Activated T-cell treated with anti-CD3 and anti-CD28 coated beads for 48 hours (primary cell): ENCODE measurements at regions not wholly inside any gene's neighbourhood (a gene's known extent, or its start where the extent isn't known, plus 50 kb on each side); places are given as distances from the start of the nearest gene placed in this dataset.

Experiments
- DNase-seq: peaks from one replicate; pipeline ENCODE4 v3.0.0-alpha.2; 2020; ENCODE audit warnings: low read depth

- no peak for DNase-seq
Measured at GRCh38 chr21:15319727-15320126, 254.9 kb upstream of the NRIP1 start.

DNA sequence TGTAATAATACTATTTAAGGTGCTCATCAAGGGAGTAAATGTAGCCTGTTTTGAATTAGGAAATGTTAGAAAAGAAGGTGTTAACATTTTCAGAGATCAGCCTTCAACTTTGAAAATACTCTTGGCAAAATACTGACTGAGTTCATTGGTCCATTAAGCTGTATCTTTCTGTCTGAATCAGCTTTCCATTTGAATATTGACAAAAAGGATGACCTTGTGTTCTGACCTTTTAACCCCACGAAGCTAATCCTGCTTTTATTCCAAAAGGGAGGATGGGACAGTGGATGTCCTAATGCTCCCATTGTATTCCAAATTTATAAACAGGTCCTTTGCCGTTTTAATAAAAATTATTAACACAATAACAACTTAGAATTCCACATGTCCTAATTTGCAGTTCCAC lies 259.7 kb upstream of the NRIP1 start:
- no peak for DNase-seq

GRCh38 chr21:15326032-15326867 lies 261.4 kb upstream of the NRIP1 start:
- no peak for DNase-seq

DNA sequence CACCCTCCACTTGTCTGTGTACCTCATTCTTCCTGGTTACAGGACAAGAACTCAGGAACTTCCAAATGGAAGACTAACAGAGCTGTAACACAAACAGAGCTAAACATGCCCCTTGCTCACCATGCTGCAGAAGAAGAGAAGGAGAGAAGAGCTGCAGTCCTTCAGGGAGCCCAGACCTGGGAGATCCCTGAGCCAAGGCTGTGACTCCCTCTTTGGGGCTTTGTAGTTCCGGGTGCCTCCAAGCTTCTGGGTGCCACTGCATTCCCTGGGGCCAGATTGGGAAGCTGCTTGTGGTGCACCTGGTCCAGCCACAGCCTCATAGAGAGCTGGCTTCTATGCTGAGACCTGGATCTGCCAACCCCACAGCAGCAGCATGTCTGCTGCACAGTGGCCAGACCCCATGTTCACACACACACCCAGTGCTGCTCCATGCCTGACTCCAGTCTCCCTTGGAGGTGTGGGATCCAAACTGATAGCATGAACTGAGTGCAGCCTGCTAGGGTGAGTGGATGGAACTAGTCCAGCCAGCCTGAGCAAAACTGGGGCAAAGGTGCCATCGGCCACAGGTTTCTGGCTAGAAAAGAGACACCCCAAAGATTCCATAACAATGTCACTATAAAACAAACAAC lies 263.0 kb upstream of the NRIP1 start:
- no peak for DNase-seq

DNA sequence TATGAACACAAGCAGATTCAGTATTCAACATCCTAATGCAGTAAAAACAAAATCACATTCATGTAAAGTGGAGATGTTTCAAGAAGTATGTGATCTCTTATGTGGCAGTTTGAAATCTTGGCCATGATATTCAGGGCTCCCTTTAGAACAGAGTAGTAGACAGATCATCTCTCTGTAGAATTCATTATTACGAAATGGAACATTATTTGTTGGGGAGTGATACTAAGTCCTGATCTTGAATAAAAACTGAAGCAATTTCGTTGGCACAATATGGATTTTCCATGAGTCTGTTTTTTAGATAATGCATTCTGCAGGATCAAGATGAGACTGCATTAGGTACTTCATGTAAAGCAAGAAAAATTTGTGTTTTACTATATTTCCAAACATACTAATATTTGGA lies 264.4 kb upstream of the NRIP1 start:
- DNase-seq, result no peak

DNA sequence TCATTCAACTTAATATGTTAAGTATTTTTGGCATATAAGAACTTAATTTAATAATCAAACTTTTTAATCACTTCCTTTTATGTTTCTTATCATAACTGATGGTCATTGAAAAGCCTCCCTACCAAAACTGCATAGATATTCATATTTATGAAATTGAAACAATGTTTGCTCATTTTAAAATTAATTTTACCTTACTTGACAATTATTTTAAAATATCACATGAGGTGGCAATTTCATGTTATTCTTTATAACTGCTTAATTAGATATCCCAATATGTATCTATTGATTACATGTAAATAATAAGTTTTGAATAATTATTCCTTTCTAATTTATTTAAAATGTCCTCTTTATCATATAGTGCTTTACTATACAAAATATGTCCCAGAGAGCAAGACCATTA lies 266.1 kb upstream of the NRIP1 start:
- no peak for DNase-seq

GRCh38 chr21:15332572-15332971 lies 267.8 kb upstream of the NRIP1 start:
- no peak for DNase-seq

DNA sequence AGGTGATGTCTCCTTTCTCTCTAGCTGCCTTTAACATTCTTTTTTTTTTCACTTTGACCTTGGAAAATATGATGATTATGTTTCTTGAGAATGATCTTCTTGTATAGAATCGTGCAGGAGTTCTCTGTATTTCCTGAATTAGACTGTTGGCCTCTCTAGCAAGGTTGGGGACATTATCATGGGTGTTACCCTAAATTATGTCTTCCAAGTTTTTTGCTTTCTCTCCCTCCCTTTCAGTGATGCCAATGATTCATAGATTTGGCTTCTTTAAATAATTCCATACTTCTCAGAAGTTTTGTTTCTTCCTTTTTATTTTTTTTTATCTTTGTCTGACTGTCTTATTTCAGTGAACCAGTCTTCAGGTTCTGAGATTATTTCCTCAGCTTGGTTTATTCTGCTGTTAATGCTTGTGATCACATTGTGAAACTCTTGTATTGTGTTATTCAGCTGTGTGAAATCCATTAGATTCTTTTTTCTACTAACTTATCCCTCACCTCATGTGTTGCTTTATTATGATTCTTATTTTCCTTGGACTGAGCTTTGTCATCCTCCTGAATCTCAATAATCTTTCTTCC lies 268.4 kb upstream of the NRIP1 start:
- no peak for DNase-seq

DNA sequence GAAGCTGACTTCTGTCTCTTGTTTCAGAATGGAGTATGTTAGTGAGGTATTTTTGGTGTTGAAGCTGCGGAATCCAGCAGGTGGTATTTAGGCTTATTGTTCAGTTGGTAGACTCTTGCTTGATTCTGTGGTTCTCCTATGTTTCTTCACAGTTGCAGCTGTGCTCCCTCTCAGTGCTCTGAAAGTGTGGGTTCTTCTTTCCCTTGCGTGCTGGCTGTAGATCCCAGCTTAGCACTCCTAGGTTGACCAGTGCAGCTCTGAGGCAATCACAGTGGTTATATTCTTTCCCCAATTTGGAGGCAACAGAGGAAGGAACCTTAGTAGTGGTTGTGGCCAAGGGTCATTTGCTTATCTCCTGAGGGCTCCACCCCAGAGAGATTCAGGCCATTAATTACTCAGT lies 269.2 kb upstream of the NRIP1 start:
- DNase-seq, result no peak

DNA sequence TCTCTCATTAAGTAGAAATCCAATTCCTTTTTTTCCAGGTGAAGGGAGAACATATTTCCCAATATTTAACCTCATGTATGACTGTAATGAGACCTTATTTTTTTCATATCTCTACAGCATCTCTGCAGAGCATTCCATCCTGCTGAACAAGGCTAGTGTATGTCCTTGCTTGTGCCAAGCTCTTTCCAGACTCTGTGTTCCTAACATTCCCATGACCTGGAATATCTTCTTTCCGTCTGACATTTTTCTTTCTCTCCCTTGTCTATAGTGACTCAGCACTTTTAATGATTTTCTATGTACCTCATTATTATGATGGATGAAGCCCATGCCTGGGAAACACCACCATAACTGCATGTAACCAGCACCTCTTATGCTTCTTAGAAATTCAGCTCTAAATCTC lies 278.3 kb upstream of the NRIP1 start:
- no peak for DNase-seq

DNA sequence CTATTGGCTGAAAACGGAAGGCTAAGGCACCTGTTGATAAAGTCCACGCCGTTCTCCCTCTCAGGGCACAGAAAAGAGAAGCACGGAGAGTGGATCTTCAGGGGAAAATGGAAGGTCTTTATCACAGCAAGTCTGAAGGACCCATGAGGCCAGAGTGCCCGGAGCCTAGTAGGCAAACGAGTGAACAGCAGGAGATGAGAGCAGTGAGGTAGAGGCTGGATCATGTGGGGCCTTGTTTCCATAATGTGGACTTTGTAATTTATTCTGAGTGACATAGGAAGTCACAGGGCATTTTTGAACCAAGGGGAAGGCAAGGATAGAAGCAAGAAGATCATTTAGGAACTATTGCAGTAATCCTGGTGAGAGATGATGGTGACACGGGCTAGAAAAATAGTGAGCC lies 287.2 kb upstream of the NRIP1 start:
- DNase-seq, result no peak

DNA sequence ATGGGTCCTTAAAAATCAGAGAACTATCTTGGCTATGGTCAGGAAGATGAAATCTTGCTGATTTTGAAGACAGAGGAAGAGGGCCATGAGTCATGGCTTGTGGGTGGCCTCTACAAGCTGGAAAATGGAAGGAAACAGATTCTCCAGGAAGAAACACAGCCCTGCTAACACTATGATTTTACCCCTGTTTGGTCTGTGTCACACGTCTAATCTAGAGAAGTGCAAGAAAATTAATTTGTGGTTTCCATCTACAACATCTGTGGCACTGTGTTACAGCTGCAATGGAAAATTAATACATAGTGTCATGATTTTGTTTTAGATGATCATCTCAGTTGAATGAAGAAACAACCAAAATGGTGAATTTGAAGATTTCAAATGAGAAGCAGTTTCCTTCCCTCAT lies 288.7 kb upstream of the NRIP1 start:
- DNase-seq, result no peak

- no peak for DNase-seq
Measured at GRCh38 chr21:15354516-15354915, 289.7 kb upstream of the NRIP1 start.

DNA sequence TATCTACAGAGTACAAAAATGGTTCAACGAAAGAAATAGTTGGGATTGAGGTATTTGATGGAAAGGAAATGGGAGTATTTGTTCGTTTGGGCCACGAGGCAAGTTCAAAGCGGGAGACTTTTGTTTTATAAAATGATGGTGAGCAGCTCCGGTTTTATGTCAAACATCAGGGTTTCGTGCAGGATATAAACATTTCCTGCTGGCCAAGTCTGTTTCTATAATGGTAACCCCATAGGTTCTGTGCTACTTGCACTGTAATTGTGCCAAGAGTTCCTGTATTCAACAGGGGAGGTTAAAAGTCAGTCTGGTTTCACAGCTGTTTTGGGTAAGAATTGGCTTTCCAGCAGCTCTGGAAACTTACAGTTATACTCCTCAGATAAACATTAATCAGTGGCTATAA lies 290.3 kb upstream of the NRIP1 start:
- no peak for DNase-seq

GRCh38 chr21:15359251-15359650 lies 294.5 kb upstream of the NRIP1 start:
- DNase-seq, result no peak

- DNase-seq, result no peak
Measured at GRCh38 chr21:15362458-15362857, 297.7 kb upstream of the NRIP1 start.

GRCh38 chr21:15363921-15364320 lies 299.1 kb upstream of the NRIP1 start:
- DNase-seq, result no peak

DNA sequence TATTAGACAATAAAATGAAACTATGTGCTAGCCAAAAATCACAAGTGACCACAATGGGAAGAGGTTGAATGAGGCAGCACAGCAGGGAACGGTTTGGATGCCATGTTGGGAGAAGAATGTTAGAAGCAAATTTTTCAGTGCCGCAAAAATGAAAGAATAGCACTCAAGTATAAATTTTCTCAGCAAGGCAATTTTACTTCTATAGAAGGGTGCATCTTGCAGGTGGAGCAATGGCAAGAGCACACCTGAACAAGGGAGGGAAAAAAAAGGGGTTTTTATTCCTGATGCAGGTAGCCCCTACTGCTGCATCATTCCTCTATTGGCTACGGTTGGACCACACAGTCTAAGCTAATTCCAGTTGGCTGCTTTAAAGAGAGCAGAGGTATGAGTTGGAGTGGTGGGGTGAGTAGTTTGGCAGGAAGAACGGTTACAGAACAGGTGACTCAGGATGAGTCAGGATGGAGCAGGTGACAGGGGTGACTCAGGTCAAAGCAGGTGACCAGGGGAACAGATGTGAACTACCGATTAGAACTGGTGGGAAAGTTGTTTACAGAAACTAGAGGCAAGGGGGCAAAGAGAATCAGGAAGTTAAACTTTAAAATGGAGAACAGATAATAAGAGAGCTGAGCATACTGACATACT lies 301.1 kb upstream of the NRIP1 start:
- no peak for DNase-seq

DNA sequence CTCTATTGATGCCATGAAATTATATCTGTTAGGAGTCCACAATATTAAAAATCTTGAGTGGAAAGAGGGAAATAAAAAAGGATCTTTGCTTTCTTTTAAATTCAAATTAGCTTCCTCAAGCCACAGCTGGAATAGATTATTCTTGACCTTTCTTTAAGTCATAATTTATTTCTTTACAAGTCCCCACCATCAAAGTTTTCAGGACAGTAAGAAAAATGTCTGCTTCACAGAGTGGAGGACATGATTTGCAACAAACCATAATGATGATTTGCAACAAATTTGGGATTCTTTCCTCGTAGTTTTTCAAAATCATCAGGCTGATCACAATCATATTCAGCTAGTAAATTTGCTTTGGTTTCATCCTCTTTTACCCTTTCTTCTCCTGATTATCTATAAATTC lies 301.8 kb upstream of the NRIP1 start:
- no peak for DNase-seq

- DNase-seq, result no peak
Measured at GRCh38 chr21:15367061-15367626, 302.3 kb upstream of the NRIP1 start.

- no peak for DNase-seq
Measured at GRCh38 chr21:15370462-15370975, 305.7 kb upstream of the NRIP1 start.

- DNase-seq, result no peak
Measured at GRCh38 chr21:15373941-15374340, 309.1 kb upstream of the NRIP1 start.
